ENCODE measurements at regions not wholly inside any gene's neighbourhood (a gene's known extent, or its start where the extent isn't known, plus 50 kb on each side); places are given as distances from the start of the nearest gene placed in this dataset.
A peak's percentile ranks its signal among the peaks of the same experiment; 100 is the strongest.

- H2BK15ac ChIP-seq (ENCODE audit: low read depth, low read length): peak overlapping the region; percentile 83; the same call in 1 of the 3 replicates
- peak overlapping the region; percentile 8 for H3K14ac ChIP-seq (replicated peaks; ENCODE audit: low read depth, low read length)
- peak overlapping the region; percentile 24 for H2AFZ ChIP-seq (replicated peaks; ENCODE audit: low read length, poor library complexity)
- peak overlapping the region in 1 of 2 experiments; percentile 59; a peak in 3 of 4 replicates for H4K8ac ChIP-seq (ENCODE audit: low read depth in 2 of 2, low read length in 2 of 2)
- peaks cover 9 to 42% of the 10 kb centered on the region in 2 experiments for H3K79me1 ChIP-seq (ENCODE audit: low read depth in 1 of 2, low read length in 2 of 2)
- H2BK120ac ChIP-seq (ENCODE audit: low read depth, low read length): peak overlapping the region; percentile 95
- 100% methylated on average over 3 of the region's 7 CpGs; no CpG with 5 or more reads in 1 of the 2 experiments for WGBS, 2 experiments (ENCODE audit: extremely low coverage in 2 of 2, insufficient read length in 1 of 2)
- peaks cover 12% of the 10 kb centered on the region for H3K9me1 ChIP-seq (ENCODE audit: insufficient read depth, low read length)
- in situ Hi-C loops (cut with MboI; ENCODE audit: low sequenced_read_pairs) (no loop called here), intact Hi-C loops (cut with micrococcal nuclease) (no loop called here), dilution Hi-C loops (cut with HindIII; ENCODE audit: low sequenced_read_pairs, unreplicated experiment) (no loop called here)
- H4K91ac ChIP-seq (ENCODE audit: insufficient read depth, low read depth, low read length): peak overlapping the region; percentile 57
- ATAC-seq (ENCODE audit: low read depth) (no peak; the same call in 1 of the 2 replicates), DNase-seq (no peak)
- H2BK5ac ChIP-seq (ENCODE audit: low read depth, low read length, poor library complexity, severe bottlenecking): peak overlapping the region; percentile 98
- ChIA-PET CTCF (no interaction called here), POLR2A (ENCODE audit: unreplicated experiment) (interaction anchor here (0.6 kb wide), 1 partner anchor 19 kb away, joined by 3 read pairs; no protein-coding TSS in a partner anchor)
- H3K36me3 ChIP-seq (ENCODE audit: control insufficient read depth, insufficient read depth, low read length): no peaks in the 10 kb centered on the region
- H3K56ac ChIP-seq (ENCODE audit: extremely low read depth, insufficient read depth, low read length): peak overlapping the region; percentile 37; the same call in 1 of the 2 replicates
- peak overlapping the region; percentile 91 for H2BK20ac ChIP-seq (ENCODE audit: low read depth, low read length)
- H3K4me3 ChIP-seq (ENCODE audit: insufficient read depth, low read depth, low read length): no peak overlapping the region
- peak overlapping the region; percentile 89 for H2AK5ac ChIP-seq (ENCODE audit: low read depth, low read length)
- peak overlapping the region; percentile 10 for H2AK9ac ChIP-seq (replicated peaks; ENCODE audit: low read depth, low read length, poor library complexity)
- BruUV-seq (replicated peaks): no TSS peak
- H4K20me1 ChIP-seq (ENCODE audit: insufficient read depth, low read length): no peaks in the 10 kb centered on the region
- H3K27me3 ChIP-seq (ENCODE audit: control insufficient read depth, insufficient read depth, low read length): no peaks in the 10 kb centered on the region
- no peak overlapping the region for H3K9ac ChIP-seq (ENCODE audit: low read depth, low read length)
- H3K4ac ChIP-seq (ENCODE audit: low read depth, low read length): peak overlapping the region; percentile 93
- peak overlapping the region; percentile 36 for H4K5ac ChIP-seq (ENCODE audit: low read depth, low read length)
- H3K9me3 ChIP-seq (ENCODE audit: control insufficient read depth, insufficient read depth, low read length): no peaks in the 10 kb centered on the region
- peak overlapping the region; percentile 26; the same call in 1 of the 2 replicates for H3K18ac ChIP-seq (ENCODE audit: low read depth, low read length)
- peak overlapping the region; percentile 66 for H3K23ac ChIP-seq (ENCODE audit: low read depth, low read length)
- peak overlapping the region; percentile 15; the same call in 1 of the 2 replicates for H3K27ac ChIP-seq (ENCODE audit: insufficient read depth, low read length)
- TF ChIP-seq CEBPB (IDR thresholded peaks at IDR 0.05; ENCODE audit: low read depth, low read length) (no peak), NFE2L2 (IDR thresholded peaks at IDR 0.05; ENCODE audit: low read depth, low read length) (no peak), MAFK (IDR thresholded peaks at IDR 0.05; ENCODE audit: low read depth, low read length) (no peak), SMC3 (IDR thresholded peaks at IDR 0.05; ENCODE audit: low read depth, low read length) (no peak), BHLHE40 (IDR thresholded peaks at IDR 0.05; ENCODE audit: low read depth, low read length) (no peak), RFX5 (IDR thresholded peaks at IDR 0.05; ENCODE audit: low read depth, low read length) (no peak)
- TF ChIP-seq, protein P1, sequence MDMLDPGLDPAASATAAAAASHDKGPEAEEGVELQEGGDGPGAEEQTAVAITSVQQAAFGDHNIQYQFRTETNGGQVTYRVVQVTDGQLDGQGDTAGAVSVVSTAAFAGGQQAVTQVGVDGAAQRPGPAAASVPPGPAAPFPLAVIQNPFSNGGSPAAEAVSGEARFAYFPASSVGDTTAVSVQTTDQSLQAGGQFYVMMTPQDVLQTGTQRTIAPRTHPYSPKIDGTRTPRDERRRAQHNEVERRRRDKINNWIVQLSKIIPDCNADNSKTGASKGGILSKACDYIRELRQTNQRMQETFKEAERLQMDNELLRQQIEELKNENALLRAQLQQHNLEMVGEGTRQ (IDR thresholded peaks at IDR 0.05; ENCODE audit: low read depth, low read length): no peak
- peak overlapping the region; percentile 7; the same call in 1 of the 2 replicates for H3K4me2 ChIP-seq (ENCODE audit: low read depth, low read length)
- peaks cover 17% of the 10 kb centered on the region for H3K4me1 ChIP-seq (ENCODE audit: control insufficient read depth, insufficient read depth, low read length)
Observed at GRCh38 chr9:686321-686813, 155.1 kb upstream of the DMRT1 start.

Data from IMR-90 (cell line).